Neutrophil (primary cell): ENCODE measurements at regions not wholly inside any gene's neighbourhood (a gene's known extent, or its start where the extent isn't known, plus 50 kb on each side); places are given as distances from the start of the nearest gene placed in this dataset.
"Not testable (repeated sequence)": the region's sequence is repeated elsewhere in the genome, so short reads cannot be mapped to it uniquely, and the experiment has no call there.

ENCODE experiments used
- H3K27ac ChIP-seq: fragments of 200-600 bp; sonication (generic); 2 replicates; pipeline ENCODE4 v1.5.1; 2016; ENCODE audit warnings: mild to moderate bottlenecking, moderate library complexity
- H3K27me3 ChIP-seq: fragments of 200-600 bp; sonication (generic); 2 replicates; pipeline ENCODE4 v1.6.0; 2016; ENCODE audit warnings: mild to moderate bottlenecking
- H3K36me3 ChIP-seq: fragments of 200-600 bp; sonication (generic); 2 replicates; pipeline ENCODE4 v1.5.1; 2017
- H3K4me1 ChIP-seq, 2 experiments: fragments of 200-600 bp in 1 of 2; sonication (generic) in 1 of 2; 1 replicate in 1 of 2; 2 replicates in 1 of 2; pipeline versions ENCODE4 v1.5.1 to v1.6.1; 2013 to 2016; ENCODE audit warnings: low read depth in 1 of 2, low read length in 1 of 2, mild to moderate bottlenecking in 1 of 2, moderate library complexity in 1 of 2; ENCODE audit not compliant: control insufficient read depth in 1 of 2, insufficient read depth in 1 of 2
- H3K4me3 ChIP-seq, 2 experiments: fragments of 200-600 bp in 1 of 2; sonication (generic) in 1 of 2; 1 replicate in 1 of 2; 2 replicates in 1 of 2; pipeline ENCODE4 v1.5.1; 2013 to 2016; ENCODE audit warnings: low read depth in 1 of 2, low read length in 1 of 2, mild to moderate bottlenecking in 1 of 2, moderate library complexity in 1 of 2
- H3K9me3 ChIP-seq: fragments of 200-600 bp; sonication (generic); 2 replicates; pipeline ENCODE4 v1.5.1; 2016
- TF ChIP-seq, protein P1 (sequence below): fragments of 200-600 bp; sonication (generic); IDR thresholded peaks from 2 replicates; pipeline ENCODE4 v1.5.1; 2016; ENCODE audit warnings: antibody characterized with exemption

DNA sequence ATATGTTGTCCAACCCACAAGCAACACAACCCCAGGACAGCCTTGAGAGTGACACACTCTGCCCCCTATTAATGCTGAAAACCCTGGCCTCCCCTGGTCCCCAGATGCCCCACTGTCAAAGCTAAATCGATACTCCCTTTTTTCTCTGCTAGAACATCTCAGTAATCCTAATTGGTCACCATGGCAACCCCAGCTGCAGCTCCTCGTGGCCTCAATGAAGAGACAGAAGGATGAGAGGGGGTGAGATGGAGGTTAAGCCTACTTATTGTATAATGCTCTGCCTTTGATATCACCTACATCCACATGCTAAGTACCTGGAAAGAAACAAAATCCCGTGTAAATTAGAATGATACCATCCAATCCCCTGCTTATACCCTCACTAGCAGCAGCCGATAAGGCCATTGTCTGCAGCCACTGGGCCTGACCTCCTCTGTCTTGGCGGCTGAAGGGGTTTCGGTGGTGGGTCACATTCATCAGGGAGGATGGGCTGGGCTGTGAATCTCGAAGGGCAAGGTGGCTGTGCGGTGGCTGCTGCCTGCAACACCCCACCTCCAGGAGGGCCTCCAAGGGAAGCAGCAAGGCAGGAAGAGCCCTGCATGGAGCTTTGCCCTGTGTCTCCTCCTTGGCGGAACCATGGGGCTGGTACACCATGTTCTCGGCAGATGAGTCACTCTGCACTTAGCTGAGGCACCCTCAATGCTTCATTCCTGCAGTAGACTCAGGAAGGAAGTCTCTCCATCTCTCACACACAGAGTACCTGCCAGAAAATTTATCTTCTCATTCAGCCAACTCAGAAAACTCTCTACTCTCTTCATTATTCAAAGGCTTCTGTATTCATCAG, 399.5 kb downstream of the BUD13 start:
- Histone ChIP-seq H3K27me3 (no peaks in the 10 kb centered on the region), H3K36me3 (no peaks in the 10 kb centered on the region), H3K4me3 (no peak overlapping the region), H3K4me1 (no peaks in the 10 kb centered on the region), H3K9me3 (no peaks in the 10 kb centered on the region), H3K27ac (no peak overlapping the region)
- TF ChIP-seq, protein P1, sequence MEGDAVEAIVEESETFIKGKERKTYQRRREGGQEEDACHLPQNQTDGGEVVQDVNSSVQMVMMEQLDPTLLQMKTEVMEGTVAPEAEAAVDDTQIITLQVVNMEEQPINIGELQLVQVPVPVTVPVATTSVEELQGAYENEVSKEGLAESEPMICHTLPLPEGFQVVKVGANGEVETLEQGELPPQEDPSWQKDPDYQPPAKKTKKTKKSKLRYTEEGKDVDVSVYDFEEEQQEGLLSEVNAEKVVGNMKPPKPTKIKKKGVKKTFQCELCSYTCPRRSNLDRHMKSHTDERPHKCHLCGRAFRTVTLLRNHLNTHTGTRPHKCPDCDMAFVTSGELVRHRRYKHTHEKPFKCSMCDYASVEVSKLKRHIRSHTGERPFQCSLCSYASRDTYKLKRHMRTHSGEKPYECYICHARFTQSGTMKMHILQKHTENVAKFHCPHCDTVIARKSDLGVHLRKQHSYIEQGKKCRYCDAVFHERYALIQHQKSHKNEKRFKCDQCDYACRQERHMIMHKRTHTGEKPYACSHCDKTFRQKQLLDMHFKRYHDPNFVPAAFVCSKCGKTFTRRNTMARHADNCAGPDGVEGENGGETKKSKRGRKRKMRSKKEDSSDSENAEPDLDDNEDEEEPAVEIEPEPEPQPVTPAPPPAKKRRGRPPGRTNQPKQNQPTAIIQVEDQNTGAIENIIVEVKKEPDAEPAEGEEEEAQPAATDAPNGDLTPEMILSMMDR: no peak

DNA sequence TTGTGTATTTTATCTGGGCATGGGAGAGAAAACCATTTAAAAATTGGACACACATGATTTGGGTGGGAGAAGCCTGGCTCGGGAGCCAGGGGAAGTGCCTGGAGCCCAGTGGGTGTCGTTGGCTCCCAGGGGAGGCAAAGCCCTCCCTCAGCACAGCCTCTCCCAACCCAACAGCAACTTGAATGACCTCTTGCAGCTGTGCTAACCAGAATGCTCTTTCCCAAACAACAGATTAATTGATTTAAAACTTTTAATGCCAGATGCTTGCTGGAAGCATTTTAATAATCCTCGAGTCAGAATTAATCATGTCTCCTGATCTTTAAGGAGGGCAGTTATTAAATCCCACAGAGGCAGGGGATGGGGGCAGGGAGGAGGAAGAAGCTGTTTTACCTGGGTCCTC, 401.6 kb downstream of the BUD13 start:
- H3K27me3 ChIP-seq: no peaks in the 10 kb centered on the region
- no peaks in the 10 kb centered on the region for H3K4me1 ChIP-seq
- no peak overlapping the region for H3K27ac ChIP-seq
- TF ChIP-seq, protein P1: no peak
- H3K9me3 ChIP-seq: no peaks in the 10 kb centered on the region
- H3K36me3 ChIP-seq: no peaks in the 10 kb centered on the region
- H3K4me3 ChIP-seq: no peak overlapping the region

DNA sequence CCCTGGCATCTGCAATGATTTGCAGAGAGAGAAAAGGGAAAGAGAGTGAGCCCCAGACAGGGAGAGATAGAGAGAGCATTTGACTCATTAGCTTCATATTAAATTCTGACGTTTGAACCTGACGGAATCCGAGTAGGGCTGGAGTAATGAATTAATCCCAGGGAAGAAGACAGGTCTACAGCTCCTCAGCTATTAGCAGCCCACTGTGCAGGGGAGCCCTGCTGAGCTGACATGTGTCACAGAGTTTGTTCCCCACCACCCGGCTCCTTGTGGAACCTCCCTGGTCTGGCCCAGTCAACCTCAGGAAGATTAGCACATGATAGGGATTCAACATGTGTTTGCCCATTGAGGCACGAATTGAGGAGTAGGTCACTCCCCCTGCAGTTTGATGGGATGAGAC, 404.0 kb downstream of the BUD13 start:
- no peaks in the 10 kb centered on the region for H3K27me3 ChIP-seq
- TF ChIP-seq, protein P1: no peak
- no peaks in the 10 kb centered on the region for H3K4me1 ChIP-seq
- H3K36me3 ChIP-seq: no peaks in the 10 kb centered on the region
- no peaks in the 10 kb centered on the region for H3K9me3 ChIP-seq
- H3K27ac ChIP-seq: no peak overlapping the region
- H3K4me3 ChIP-seq: no peak overlapping the region

DNA sequence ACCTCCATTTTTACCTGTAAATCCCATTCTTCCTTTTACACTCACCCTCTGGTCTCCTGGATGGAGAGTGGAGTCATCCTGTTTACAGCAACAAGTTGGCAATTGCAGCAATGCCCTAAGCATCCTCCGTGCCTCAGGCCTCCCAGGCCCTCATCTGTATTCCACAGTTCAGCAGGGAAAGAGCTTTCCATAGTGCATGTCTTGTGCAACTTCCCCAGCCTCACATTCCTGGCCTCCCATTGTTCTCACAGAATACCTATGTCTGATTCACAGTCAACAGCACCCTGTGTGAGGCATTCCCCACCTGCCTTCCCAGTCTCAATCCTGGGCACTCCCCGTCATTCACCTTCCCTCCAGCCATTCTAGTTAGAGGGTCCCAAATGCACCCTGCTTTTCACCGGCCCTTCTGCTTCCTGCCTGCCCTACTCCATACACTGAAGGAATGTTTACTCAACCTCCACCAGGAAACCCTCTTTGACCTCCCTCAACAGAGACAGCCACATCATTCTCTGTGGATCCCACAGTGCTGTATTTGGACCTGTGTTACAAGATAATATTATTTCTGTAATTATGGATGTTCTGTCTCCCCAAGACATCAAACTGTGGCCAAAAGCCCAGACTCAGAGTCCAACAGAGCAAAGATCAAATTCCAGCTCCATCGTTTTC, 405.7 kb downstream of the BUD13 start:
- TF ChIP-seq, protein P1: no peak
- Histone ChIP-seq H3K4me1 (no peaks in the 10 kb centered on the region), H3K36me3 (no peaks in the 10 kb centered on the region), H3K27me3 (no peaks in the 10 kb centered on the region), H3K27ac (no peak overlapping the region), H3K9me3 (no peaks in the 10 kb centered on the region), H3K4me3 (no peak overlapping the region)

DNA sequence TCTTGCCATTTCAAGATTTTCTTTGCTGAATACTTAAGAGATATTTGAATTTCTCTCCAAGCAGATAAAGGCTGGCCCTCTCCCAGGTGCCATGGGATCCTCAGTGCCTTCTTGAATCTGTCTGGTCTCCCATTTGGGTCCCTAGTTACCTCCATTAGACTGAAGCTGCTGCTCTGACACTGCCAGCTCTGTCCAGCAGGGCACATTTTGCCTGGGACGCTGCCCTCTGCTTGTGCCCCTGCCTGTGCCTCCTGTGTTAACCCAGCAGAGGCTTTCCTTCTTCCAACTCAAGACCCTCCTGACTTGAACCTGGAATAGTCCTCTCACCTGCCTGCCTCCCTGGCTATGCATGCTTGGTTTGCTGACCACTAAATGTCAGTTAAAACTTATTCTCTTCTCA, 406.3 kb downstream of the BUD13 start:
- Histone ChIP-seq H3K9me3 (no peaks in the 10 kb centered on the region), H3K27ac (no peak overlapping the region), H3K4me1 (no peaks in the 10 kb centered on the region), H3K27me3 (no peaks in the 10 kb centered on the region), H3K36me3 (no peaks in the 10 kb centered on the region), H3K4me3 (no peak overlapping the region)
- TF ChIP-seq, protein P1: no peak

DNA sequence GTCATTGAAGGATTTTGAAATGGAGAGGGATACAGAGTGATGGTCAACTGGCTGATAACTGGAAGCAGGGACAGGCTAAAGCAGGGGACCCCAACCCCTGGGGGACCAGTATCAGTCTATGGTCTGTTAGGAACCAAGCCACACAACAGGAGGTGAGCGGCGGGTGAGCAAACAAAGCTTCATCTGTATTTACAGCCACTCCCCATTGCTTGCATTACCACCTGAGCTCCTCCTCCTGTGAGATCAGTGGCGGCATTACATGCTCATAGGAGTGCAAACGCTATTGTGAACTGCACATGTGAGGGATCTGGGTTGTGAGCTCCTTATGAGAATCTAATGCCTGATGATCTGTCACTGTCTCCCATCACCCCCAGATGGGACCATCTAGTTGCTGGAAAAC, 407.9 kb downstream of the BUD13 start:
- H3K27ac ChIP-seq, H3K4me3 ChIP-seq, H3K4me1 ChIP-seq, H3K9me3 ChIP-seq, H3K36me3 ChIP-seq, H3K27me3 ChIP-seq: not testable (repeated sequence)
